NCI-H187 (cell line): ENCODE measurements at regions not wholly inside any gene's neighbourhood (a gene's known extent, or its start where the extent isn't known, plus 50 kb on each side); places are given as distances from the start of the nearest gene placed in this dataset.

Experiments
- DNase-seq, 2 experiments: peaks; one replicate each; lab custom pipeline; 2025; lab: John Stamatoyannopoulos, UW

- no peak for DNase-seq
Observed at GRCh38 chr5:57559110-57559635, 76.6 kb upstream of the ACTBL2 start.

GRCh38 chr5:57552033-57552432 is 69.4 kb upstream of the ACTBL2 start:
- DNase-seq = peak in 1 of 2 experiments; percentile 12

- no peak for DNase-seq
Observed at GRCh38 chr5:57551251-57551650, 68.6 kb upstream of the ACTBL2 start.

- DNase-seq = no peak
Observed at GRCh38 chr5:57550132-57550531, 67.5 kb upstream of the ACTBL2 start.

DNA sequence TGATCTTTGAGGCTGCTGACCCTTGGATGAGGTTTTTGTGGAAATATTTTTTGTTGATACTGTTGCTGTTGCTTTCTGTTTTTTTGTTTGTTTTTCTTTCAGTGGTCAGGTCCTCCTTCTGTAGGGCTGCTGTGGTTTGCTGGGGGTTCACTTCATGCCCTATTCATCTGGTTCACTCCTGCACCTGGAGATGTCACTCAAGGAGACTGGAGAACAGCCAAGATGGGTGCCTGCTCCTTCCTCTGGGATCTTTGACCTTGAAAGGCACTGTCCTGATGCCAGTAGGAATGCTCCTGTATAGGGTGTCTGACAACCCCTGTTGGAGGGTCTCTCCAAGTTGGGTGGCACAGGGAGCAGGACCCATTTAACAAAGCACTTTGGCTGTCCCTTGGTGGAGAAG is 67.0 kb upstream of the ACTBL2 start:
- no peak for DNase-seq

- no peak for DNase-seq
Observed at GRCh38 chr5:57540823-57541222, 58.2 kb upstream of the ACTBL2 start.

- no peak for DNase-seq
Observed at GRCh38 chr5:57539281-57539701, 56.7 kb upstream of the ACTBL2 start.

- DNase-seq = no peak
Observed at GRCh38 chr5:57538341-57538955, 55.8 kb upstream of the ACTBL2 start.

DNA sequence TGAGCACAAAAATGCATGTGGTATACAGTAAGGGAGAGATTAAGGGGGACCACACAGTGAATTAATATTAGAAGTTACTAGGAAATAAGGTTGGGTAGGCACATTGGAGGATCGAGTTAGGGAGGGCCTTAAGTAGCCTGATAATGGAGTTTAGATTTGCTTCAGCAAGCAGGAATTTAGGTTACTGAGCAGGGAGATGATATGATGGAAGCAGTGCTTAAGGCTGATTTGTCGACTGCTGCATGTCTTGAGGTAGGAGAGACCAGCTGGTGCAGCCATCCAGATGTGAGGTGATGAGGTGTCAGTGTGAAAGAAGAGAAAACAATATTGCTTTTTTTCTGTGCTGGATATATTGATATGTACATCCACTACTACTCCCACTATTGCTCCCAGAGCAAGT is 55.2 kb upstream of the ACTBL2 start:
- no peak for DNase-seq

DNA sequence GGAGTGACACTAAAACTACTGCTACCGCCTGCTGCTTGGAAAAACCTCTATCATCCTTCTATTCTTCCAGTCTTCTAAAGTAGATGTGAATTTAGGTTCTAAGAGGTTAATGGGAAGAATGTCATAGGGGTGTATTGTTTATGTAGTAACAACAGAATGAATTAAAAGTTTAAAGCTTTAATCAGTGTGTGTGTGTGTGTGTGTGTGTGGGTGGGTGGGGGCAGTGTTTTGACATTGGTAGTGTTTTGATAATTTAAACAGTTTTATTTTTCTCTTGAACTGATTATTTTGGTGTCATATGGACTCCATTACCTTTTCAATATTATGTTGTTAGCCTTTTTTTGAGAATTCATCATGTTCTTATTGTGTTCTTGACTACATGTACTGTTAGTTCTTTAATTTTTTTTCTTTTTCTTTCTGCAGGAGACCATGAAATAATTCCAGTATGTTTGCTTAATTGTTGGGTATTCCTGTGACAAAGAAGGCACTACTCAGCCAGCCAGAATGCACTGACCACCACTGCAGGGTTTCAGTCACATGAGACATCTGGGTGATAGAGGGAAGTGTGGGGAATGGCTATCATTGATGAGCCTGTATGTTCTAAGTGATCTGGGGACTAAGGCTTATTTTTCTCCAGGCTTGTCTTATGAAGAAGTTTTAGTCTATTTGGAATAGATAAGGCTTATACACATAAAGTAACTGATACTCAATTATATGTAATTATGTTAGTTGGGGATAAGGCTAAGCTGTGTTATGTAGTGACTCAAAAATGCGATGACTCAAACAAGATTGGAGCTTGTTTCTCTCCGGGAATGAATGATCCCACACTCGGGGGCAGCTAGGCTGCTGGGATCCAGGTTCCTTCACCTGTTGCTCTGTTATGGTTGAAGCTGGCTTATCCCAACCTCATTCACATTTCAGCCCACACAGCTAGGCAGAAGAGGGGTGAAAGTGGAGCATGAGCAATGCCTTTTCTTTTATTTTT is 50.2 kb upstream of the ACTBL2 start:
- no peak for DNase-seq
